OCI-LY3 (cell line): ENCODE measurements at regions not wholly inside any gene's neighbourhood (a gene's known extent, or its start where the extent isn't known, plus 50 kb on each side); places are given as distances from the start of the nearest gene placed in this dataset.

Source experiments
- H2AFZ ChIP-seq: fragments of 200-600, 300-600 bp; shearing (Covaris generic); 2 replicates; pipeline ENCODE4 v1.6.0; 2014; ENCODE audit warnings: antibody characterized with exemption, low read depth, low read length
- H3K27ac ChIP-seq: fragments of 200-600, 300-600 bp; sonication (generic); 2 replicates; pipeline ENCODE4 v1.5.1; 2014; ENCODE audit warnings: mild to moderate bottlenecking, low read length, moderate library complexity, mixed read lengths
- H3K27me3 ChIP-seq: fragments of 200-600, 300-600 bp; sonication (generic); 2 replicates; pipeline ENCODE4 v1.6.1; 2014; ENCODE audit warnings: low read depth, low read length, mixed read lengths
- H3K36me3 ChIP-seq: fragments of 200-600, 300-600 bp; sonication (generic); replicated peaks from 2 replicates; pipeline ENCODE3; 2014; ENCODE audit warnings: low read depth, low read length, mixed read lengths
- H3K4me1 ChIP-seq: fragments of 300-600, 200-600 bp; sonication (generic); 2 replicates; pipeline ENCODE4 v1.6.1; 2014; ENCODE audit warnings: low read length, mixed read lengths
- H3K4me2 ChIP-seq: fragments of 200-600, 300-600 bp; sonication (generic); 2 replicates; pipeline ENCODE4 v1.6.1; 2014; ENCODE audit warnings: low read length, mixed read lengths
- H3K4me3 ChIP-seq: fragments of 300-600, 200-600 bp; sonication (generic); 2 replicates; pipeline ENCODE4 v1.5.1; 2014; ENCODE audit warnings: antibody characterized with exemption, mild to moderate bottlenecking, low read length, moderate library complexity
- H3K79me2 ChIP-seq: fragments of 300-600, 200-600 bp; shearing (Covaris generic); 2 replicates; pipeline ENCODE4 v1.6.1; 2014; ENCODE audit warnings: mild to moderate bottlenecking, low read length, mixed read lengths
- H3K9ac ChIP-seq: fragments of 300-600, 200-600 bp; shearing (Covaris generic); 2 replicates; pipeline ENCODE4 v1.6.0; 2014; ENCODE audit warnings: mild to moderate bottlenecking, low read length, moderate library complexity
- H3K9me3 ChIP-seq: fragments of 200-600, 300-600 bp; shearing (Covaris generic); 2 replicates; pipeline ENCODE4 v1.6.1; 2014; ENCODE audit warnings: low read length, mixed read lengths; ENCODE audit not compliant: insufficient read depth
- H4K20me1 ChIP-seq: fragments of 200-600, 300-600 bp; sonication (generic); 2 replicates; pipeline ENCODE4 v1.6.1; 2016; ENCODE audit warnings: low read length, mixed read lengths; ENCODE audit not compliant: insufficient read depth
- CTCF ChIP-seq: fragments of 200-600, 300-600 bp; sonication (generic); IDR thresholded peaks from 2 replicates; pipeline ENCODE4 v1.5.1; 2014; ENCODE audit warnings: antibody characterized with exemption, low read length, low read depth
- EZH2phosphoT487 ChIP-seq: fragments of 200-600 bp; shearing (Covaris generic); IDR thresholded peaks from 2 replicates; pipeline ENCODE4 v1.6.1; 2018; ENCODE audit warnings: antibody characterized with exemption, mixed run types, low read depth

- no peak overlapping the region for H3K9ac ChIP-seq
- H3K36me3 ChIP-seq, result no peaks in the 10 kb centered on the region
- H3K79me2 ChIP-seq, result no peaks in the 10 kb centered on the region
- H2AFZ ChIP-seq, result no peak overlapping the region
- no peak overlapping the region for H3K4me3 ChIP-seq
- H3K9me3 ChIP-seq, result no peaks in the 10 kb centered on the region
- no peak overlapping the region for H3K27ac ChIP-seq
- H3K4me2 ChIP-seq, result no peak overlapping the region
- TF ChIP-seq CTCF, result no peak
- TF ChIP-seq EZH2phosphoT487, result no peak
- H3K27me3 ChIP-seq, result no peaks in the 10 kb centered on the region
- no peaks in the 10 kb centered on the region for H4K20me1 ChIP-seq
- no peaks in the 10 kb centered on the region for H3K4me1 ChIP-seq
These were observed 132.1 kb upstream of the BLID start for GRCh38 chr11:122248131-122248530.

GRCh38 chr11:122246874-122247273 is 130.9 kb upstream of the BLID start:
- Histone ChIP-seq H3K9me3 (no peaks in the 10 kb centered on the region), H3K79me2 (no peaks in the 10 kb centered on the region), H4K20me1 (no peaks in the 10 kb centered on the region), H3K27ac (no peak overlapping the region), H3K4me2 (no peak overlapping the region), H3K36me3 (no peaks in the 10 kb centered on the region), H3K4me3 (no peak overlapping the region), H3K27me3 (no peaks in the 10 kb centered on the region), H3K4me1 (no peaks in the 10 kb centered on the region), H2AFZ (no peak overlapping the region), H3K9ac (no peak overlapping the region)
- no peak for TF ChIP-seq EZH2phosphoT487
- TF ChIP-seq CTCF, result no peak

GRCh38 chr11:122242731-122243130 is 126.7 kb upstream of the BLID start:
- no peak overlapping the region for H3K9ac ChIP-seq
- no peaks in the 10 kb centered on the region for H3K79me2 ChIP-seq
- no peak overlapping the region for H3K27ac ChIP-seq
- no peaks in the 10 kb centered on the region for H3K9me3 ChIP-seq
- TF ChIP-seq EZH2phosphoT487 (no peak), CTCF (no peak)
- no peaks in the 10 kb centered on the region for H3K36me3 ChIP-seq
- H3K27me3 ChIP-seq, result no peaks in the 10 kb centered on the region
- no peaks in the 10 kb centered on the region for H4K20me1 ChIP-seq
- H2AFZ ChIP-seq, result no peak overlapping the region
- no peak overlapping the region for H3K4me3 ChIP-seq
- H3K4me1 ChIP-seq, result no peaks in the 10 kb centered on the region
- no peak overlapping the region for H3K4me2 ChIP-seq

GRCh38 chr11:122241566-122241965 is 125.6 kb upstream of the BLID start:
- H3K9me3 ChIP-seq, result no peaks in the 10 kb centered on the region
- no peak overlapping the region for H3K4me2 ChIP-seq
- no peak overlapping the region for H3K27ac ChIP-seq
- TF ChIP-seq CTCF (no peak), EZH2phosphoT487 (no peak)
- H3K4me1 ChIP-seq, result no peaks in the 10 kb centered on the region
- no peaks in the 10 kb centered on the region for H4K20me1 ChIP-seq
- no peaks in the 10 kb centered on the region for H3K36me3 ChIP-seq
- H3K79me2 ChIP-seq, result no peaks in the 10 kb centered on the region
- no peak overlapping the region for H3K4me3 ChIP-seq
- H3K27me3 ChIP-seq, result no peaks in the 10 kb centered on the region
- no peak overlapping the region for H3K9ac ChIP-seq
- no peak overlapping the region for H2AFZ ChIP-seq
